H9 (cell line): ENCODE measurements at regions not wholly inside any gene's neighbourhood (a gene's known extent, or its start where the extent isn't known, plus 50 kb on each side); places are given as distances from the start of the nearest gene placed in this dataset.
A peak's percentile ranks its signal among the peaks of the same experiment; 100 is the strongest.

Experiments used
- DNase-seq: peaks from one replicate; pipeline ENCODE4 v3.0.0-alpha.2; 2017
- H2AFZ ChIP-seq: one replicate; pipeline ENCODE4 v1.6.1; 2013; ENCODE audit warnings: mild to moderate bottlenecking, low read length, control low read depth, moderate library complexity
- H2AK5ac ChIP-seq: 2 replicates; pipeline ENCODE4 v1.6.1; 2013; ENCODE audit warnings: low read length, control low read depth, mixed read lengths; ENCODE audit not compliant: insufficient read length
- H2BK120ac ChIP-seq: one replicate; pipeline ENCODE4 v1.6.1; 2013; ENCODE audit warnings: low read depth, mild to moderate bottlenecking, low read length, control low read depth, inconsistent platforms; ENCODE audit not compliant: poor library complexity, severe bottlenecking
- H2BK12ac ChIP-seq: 2 replicates; pipeline ENCODE4 v1.6.1; 2013; ENCODE audit warnings: low read length, control low read depth, mixed read lengths, low read depth; ENCODE audit not compliant: insufficient read length
- H2BK15ac ChIP-seq: 2 replicates; pipeline ENCODE4 v1.6.1; 2013; ENCODE audit warnings: low read depth, low read length, control low read depth
- H2BK20ac ChIP-seq: one replicate; pipeline ENCODE4 v1.6.1; 2013; ENCODE audit warnings: low read depth, mild to moderate bottlenecking, low read length, control low read depth, inconsistent platforms; ENCODE audit not compliant: poor library complexity, severe bottlenecking
- H2BK5ac ChIP-seq: 2 replicates; pipeline ENCODE4 v1.6.1; 2013; ENCODE audit warnings: low read length, control low read depth, mixed read lengths; ENCODE audit not compliant: insufficient read length
- H3K14ac ChIP-seq: 2 replicates; pipeline ENCODE4 v1.6.1; 2013; ENCODE audit warnings: low read length, control low read depth; ENCODE audit not compliant: insufficient read depth
- H3K18ac ChIP-seq: 2 replicates; pipeline ENCODE4 v1.6.1; 2013; ENCODE audit warnings: low read depth, mild to moderate bottlenecking, mixed read lengths, low read length, control low read depth; ENCODE audit not compliant: insufficient read length
- H3K23ac ChIP-seq: 2 replicates; pipeline ENCODE4 v1.6.1; 2013; ENCODE audit warnings: low read length, control low read depth, mixed read lengths, low read depth; ENCODE audit not compliant: insufficient read length
- H3K23me2 ChIP-seq: 2 replicates; pipeline ENCODE4 v1.6.1; 2013; ENCODE audit warnings: low read depth, mild to moderate bottlenecking, mixed read lengths, low read length, control low read depth; ENCODE audit not compliant: insufficient read length, poor library complexity, severe bottlenecking
- H3K27ac ChIP-seq: 2 replicates; pipeline ENCODE4 v1.5.1; 2013; ENCODE audit warnings: low read length, control low read depth, mixed read lengths, low read depth; ENCODE audit not compliant: insufficient read length
- H3K27me3 ChIP-seq: 2 replicates; pipeline ENCODE4 v1.6.1; 2013; ENCODE audit warnings: low read length, control low read depth, inconsistent platforms; ENCODE audit not compliant: insufficient read depth
- H3K4ac ChIP-seq: 2 replicates; pipeline ENCODE4 v1.6.1; 2013; ENCODE audit warnings: low read depth, mild to moderate bottlenecking, control low read depth, inconsistent platforms, low read length, moderate library complexity
- H3K4me1 ChIP-seq: 2 replicates; pipeline ENCODE4 v1.6.1; 2013; ENCODE audit warnings: low read length, control low read depth, inconsistent platforms; ENCODE audit not compliant: insufficient read depth
- H3K4me2 ChIP-seq: 2 replicates; pipeline ENCODE4 v1.6.1; 2013; ENCODE audit warnings: low read length, control low read depth, mixed read lengths; ENCODE audit not compliant: insufficient read length, insufficient read depth
- H3K56ac ChIP-seq: 2 replicates; pipeline ENCODE4 v1.6.1; 2013; ENCODE audit warnings: low read depth, mild to moderate bottlenecking, mixed read lengths, low read length, control low read depth; ENCODE audit not compliant: insufficient read length
- H3K79me1 ChIP-seq: 2 replicates; pipeline ENCODE4 v1.6.1; 2013; ENCODE audit warnings: low read depth, mild to moderate bottlenecking, moderate library complexity, low read length, control low read depth, inconsistent platforms; ENCODE audit not compliant: insufficient read depth, poor library complexity, severe bottlenecking
- H3K79me2 ChIP-seq: 2 replicates; pipeline ENCODE4 v1.6.1; 2013; ENCODE audit warnings: low read length, control low read depth, inconsistent platforms; ENCODE audit not compliant: insufficient read depth
- H3K9ac ChIP-seq: 2 replicates; pipeline ENCODE4 v1.6.1; 2013; ENCODE audit warnings: low read length, control low read depth, mixed read lengths; ENCODE audit not compliant: insufficient read length; ENCODE audit errors: extremely low read depth
- H3K9me3 ChIP-seq: one replicate; pipeline ENCODE4 v1.6.1; 2013; ENCODE audit warnings: low read depth, low read length, inconsistent platforms; ENCODE audit not compliant: control insufficient read depth
- H3T11ph ChIP-seq: one replicate; pipeline ENCODE4 v1.6.1; 2013; ENCODE audit warnings: mild to moderate bottlenecking, low read length, control low read depth, inconsistent platforms
- H4K20me1 ChIP-seq: one replicate; pipeline ENCODE4 v1.6.1; 2013; ENCODE audit not compliant: control insufficient read depth, insufficient read length, insufficient read depth
- H4K5ac ChIP-seq: 2 replicates; pipeline ENCODE4 v1.6.1; 2013; ENCODE audit warnings: low read depth, mild to moderate bottlenecking, mixed read lengths, low read length, control low read depth; ENCODE audit not compliant: insufficient read length
- H4K8ac ChIP-seq: replicated peaks from 2 replicates; pipeline ENCODE4 v1.6.1; 2013; ENCODE audit warnings: low read length, control low read depth, mixed read lengths, low read depth; ENCODE audit not compliant: insufficient read length
- H4K91ac ChIP-seq: 2 replicates; pipeline ENCODE4 v1.6.1; 2013; ENCODE audit warnings: low read depth, mild to moderate bottlenecking, moderate library complexity, mixed read lengths, low read length, control low read depth; ENCODE audit not compliant: insufficient read length
- H3K27ac Mint-ChIP-seq, 3 experiments: 2 replicates in 2 of 3; 3 replicates in 1 of 3; pipeline ENCODE4 v1.8.0; 2020 to 2021; ENCODE audit warnings: mixed read lengths in 3 of 3, mild to moderate bottlenecking in 1 of 3, moderate library complexity in 1 of 3
- H3K27me3 Mint-ChIP-seq: 2 replicates; pipeline ENCODE4 v1.8.0; 2021; ENCODE audit warnings: low read depth, mild to moderate bottlenecking, moderate library complexity, mixed read lengths
- H3K36me3 Mint-ChIP-seq, 3 experiments: 2 replicates in 2 of 3; 3 replicates in 1 of 3; pipeline ENCODE4 v1.8.0; 2020 to 2021; ENCODE audit warnings: low read depth in 3 of 3, mixed read lengths in 3 of 3; ENCODE audit not compliant: insufficient read depth in 1 of 3
- H3K4me1 Mint-ChIP-seq, 2 experiments: 2 replicates each; pipeline ENCODE4 v1.8.0; 2020; ENCODE audit warnings: mixed read lengths in 2 of 2
- H3K4me3 Mint-ChIP-seq, 2 experiments: 2 replicates in 1 of 2; 3 replicates in 1 of 2; pipeline ENCODE4 v1.8.0; 2020 to 2021; ENCODE audit warnings: mild to moderate bottlenecking in 2 of 2, mixed read lengths in 2 of 2, moderate library complexity in 1 of 2
- H3K9me3 Mint-ChIP-seq, 2 experiments: 2 replicates in 1 of 2; 3 replicates in 1 of 2; pipeline ENCODE4 v1.8.0; 2020; ENCODE audit warnings: mild to moderate bottlenecking in 2 of 2, mixed read lengths in 2 of 2, moderate library complexity in 1 of 2
- WGBS: extraction: QIAGEN DNeasy Blood & Tissue Kit; methylation state at CpG from one replicate; pipeline ENCODE4 v1.1.7; 2013; ENCODE audit warnings: missing lambda C conversion rate, low lambda C conversion rate, mixed read lengths; ENCODE audit not compliant: insufficient read length; ENCODE audit errors: extremely low coverage; 5-methylcytosine and 5-hydroxymethylcytosine counted together
- TF ChIP-seq, protein P1 (sequence below): fragments of 200-600 bp; sonication (generic); conservative IDR thresholded peaks from 3 replicates; pipeline ENCODE4 v1.8.0; 2021; ENCODE audit warnings: antibody characterized with exemption, mild to moderate bottlenecking

GRCh38 chr2:238646803-238647202 lies 201.1 kb upstream of the TWIST2 start:
- no peak overlapping the region for H3K4me3 Mint-ChIP-seq
- Histone ChIP-seq H2BK5ac (no peak overlapping the region), H2BK12ac (no peak overlapping the region), H3T11ph (no peak overlapping the region), H3K18ac (no peak overlapping the region), H4K20me1 (no peaks in the 10 kb centered on the region), H2BK120ac (no peak overlapping the region), H3K9me3 (no peaks in the 10 kb centered on the region), H3K23me2 (no peaks in the 10 kb centered on the region), H4K91ac (no peak overlapping the region), H3K27me3 (no peaks in the 10 kb centered on the region), H3K79me1 (no peaks in the 10 kb centered on the region), H4K8ac (no peak overlapping the region), H3K4me1 (no peaks in the 10 kb centered on the region), H2AK5ac (no peak overlapping the region), H4K5ac (no peak overlapping the region), H3K9ac (no peak overlapping the region), H2BK20ac (no peak overlapping the region), H3K56ac (no peak overlapping the region), H3K4me2 (no peak overlapping the region), H3K79me2 (no peaks in the 10 kb centered on the region), H3K27ac (no peak overlapping the region), H2AFZ (no peak overlapping the region), H2BK15ac (no peak overlapping the region), H3K14ac (no peak overlapping the region), H3K4ac (no peak overlapping the region), H3K23ac (no peak overlapping the region)
- TF ChIP-seq, protein P1, sequence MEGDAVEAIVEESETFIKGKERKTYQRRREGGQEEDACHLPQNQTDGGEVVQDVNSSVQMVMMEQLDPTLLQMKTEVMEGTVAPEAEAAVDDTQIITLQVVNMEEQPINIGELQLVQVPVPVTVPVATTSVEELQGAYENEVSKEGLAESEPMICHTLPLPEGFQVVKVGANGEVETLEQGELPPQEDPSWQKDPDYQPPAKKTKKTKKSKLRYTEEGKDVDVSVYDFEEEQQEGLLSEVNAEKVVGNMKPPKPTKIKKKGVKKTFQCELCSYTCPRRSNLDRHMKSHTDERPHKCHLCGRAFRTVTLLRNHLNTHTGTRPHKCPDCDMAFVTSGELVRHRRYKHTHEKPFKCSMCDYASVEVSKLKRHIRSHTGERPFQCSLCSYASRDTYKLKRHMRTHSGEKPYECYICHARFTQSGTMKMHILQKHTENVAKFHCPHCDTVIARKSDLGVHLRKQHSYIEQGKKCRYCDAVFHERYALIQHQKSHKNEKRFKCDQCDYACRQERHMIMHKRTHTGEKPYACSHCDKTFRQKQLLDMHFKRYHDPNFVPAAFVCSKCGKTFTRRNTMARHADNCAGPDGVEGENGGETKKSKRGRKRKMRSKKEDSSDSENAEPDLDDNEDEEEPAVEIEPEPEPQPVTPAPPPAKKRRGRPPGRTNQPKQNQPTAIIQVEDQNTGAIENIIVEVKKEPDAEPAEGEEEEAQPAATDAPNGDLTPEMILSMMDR = no peak
- H3K9me3 Mint-ChIP-seq = peaks cover 4 to 8% of the 10 kb centered on the region in 2 experiments; a peak in 2 of 5 replicates
- no peaks in the 10 kb centered on the region; a peak in 1 of 7 replicates for H3K36me3 Mint-ChIP-seq
- 0 out of 7 replicates have a peak overlapping the region, but pooled peaks of 1 of the 3 experiments have one; percentile 8 for H3K27ac Mint-ChIP-seq
- H3K27me3 Mint-ChIP-seq = peaks cover 18% of the 10 kb centered on the region
- no CpG with 5 or more reads among the region's 4 CpGs for WGBS
- no peaks in the 10 kb centered on the region for H3K4me1 Mint-ChIP-seq
- DNase-seq = no peak
